22Rv1 (cell line): ENCODE measurements at regions not wholly inside any gene's neighbourhood (a gene's known extent, or its start where the extent isn't known, plus 50 kb on each side); places are given as distances from the start of the nearest gene placed in this dataset.

Experiments used
- CTCF ChIP-seq: fragments of 450-650 bp; IDR thresholded peaks from 2 replicates; pipeline ENCODE4 v1.5.1; 2017; ENCODE audit warnings: mild to moderate bottlenecking
- ZFX ChIP-seq: fragments of 450-650 bp; IDR thresholded peaks from 2 replicates; pipeline ENCODE4 v1.6.1; 2017; ENCODE audit warnings: antibody characterized with exemption, borderline replicate concordance

- TF ChIP-seq CTCF (no peak), ZFX (no peak)
Observed at GRCh38 chr1:218751208-218751948, 406.2 kb downstream of the TGFB2 start.
